ENCODE measurements at regions not wholly inside any gene's neighbourhood (a gene's known extent, or its start where the extent isn't known, plus 50 kb on each side); places are given as distances from the start of the nearest gene placed in this dataset.
"Not testable (repeated sequence)": the region's sequence is repeated elsewhere in the genome, so short reads cannot be mapped to it uniquely, and the experiment has no call there.

DNA sequence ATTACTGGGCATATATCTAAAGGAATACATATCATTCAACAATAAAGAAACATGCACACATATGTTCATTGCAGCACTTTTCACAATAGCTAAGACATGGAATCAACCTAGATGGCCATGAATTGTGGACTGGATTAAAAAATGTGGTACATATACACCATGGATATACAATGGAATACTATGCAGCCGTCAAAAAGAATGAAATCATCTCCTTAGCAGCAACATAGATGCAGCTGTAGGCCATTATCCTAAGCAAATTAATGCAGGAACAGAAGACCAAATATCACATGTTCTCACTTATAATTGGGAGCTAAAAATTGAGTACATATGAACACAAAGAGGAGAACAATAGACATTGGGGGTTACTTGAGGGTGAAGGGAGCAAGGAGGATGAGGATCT is 175.6 kb downstream of the POLR1F start:
- no peak for DNase-seq (ENCODE audit: low read depth)

DNA sequence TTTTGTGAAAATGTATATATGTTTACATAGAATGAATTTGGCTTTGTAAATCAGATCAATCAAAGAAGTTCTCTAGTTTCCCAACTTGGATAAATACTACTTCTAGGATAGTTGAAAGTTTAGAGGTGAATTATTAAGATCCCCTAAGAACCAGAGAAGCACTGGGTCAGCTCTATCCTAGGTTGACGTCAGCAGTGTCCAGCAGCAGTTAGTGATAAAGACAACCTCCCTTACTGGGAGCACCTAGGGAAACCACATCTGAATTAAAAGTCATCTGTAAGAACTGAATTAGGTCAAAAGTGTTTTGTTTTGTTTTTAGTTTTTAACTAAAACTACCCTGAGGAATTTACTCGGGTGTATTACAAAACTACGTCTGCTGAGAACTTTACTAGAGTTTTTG is 178.0 kb downstream of the POLR1F start:
- DNase-seq (ENCODE audit: low read depth), result no peak

DNA sequence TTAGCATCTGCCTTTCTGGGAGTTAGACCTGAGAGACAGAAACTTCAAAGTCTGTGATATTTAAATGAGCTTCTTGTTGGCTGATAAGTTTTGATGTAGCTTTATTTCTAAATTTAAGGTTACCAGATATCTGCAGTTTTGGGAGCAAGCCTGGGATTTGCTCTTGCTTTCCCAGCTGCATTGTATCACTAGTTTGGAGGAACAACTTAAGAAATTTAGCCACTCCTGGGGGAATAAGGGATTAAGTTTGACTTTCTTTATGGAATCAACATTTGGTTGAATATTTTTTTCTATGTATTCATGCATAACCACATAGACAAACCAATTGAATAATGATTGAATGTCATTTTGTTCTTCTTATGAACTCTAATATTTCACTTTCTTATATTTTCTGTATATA is 178.6 kb downstream of the POLR1F start:
- no peak for DNase-seq (ENCODE audit: low read depth)

DNA sequence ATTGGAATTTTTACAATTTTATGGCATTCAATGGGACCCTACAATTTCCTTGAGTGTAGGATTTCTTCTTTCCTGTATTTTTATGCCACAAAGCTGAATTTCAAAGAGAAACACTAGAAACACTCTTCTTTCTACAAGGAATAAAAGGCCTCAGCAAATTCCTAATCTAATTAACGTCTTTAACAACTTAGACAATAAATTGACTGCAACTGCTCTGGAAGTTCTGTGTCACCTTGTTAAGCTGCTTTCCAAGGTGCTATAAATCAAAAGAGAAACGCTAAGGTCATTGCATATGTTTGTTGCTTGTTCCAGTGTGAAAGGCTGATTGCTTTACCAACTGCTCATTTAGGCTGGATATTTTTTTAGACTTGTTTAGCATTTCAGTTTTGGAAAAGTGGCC is 182.2 kb downstream of the POLR1F start:
- DNase-seq (ENCODE audit: low read depth), result no peak

DNA sequence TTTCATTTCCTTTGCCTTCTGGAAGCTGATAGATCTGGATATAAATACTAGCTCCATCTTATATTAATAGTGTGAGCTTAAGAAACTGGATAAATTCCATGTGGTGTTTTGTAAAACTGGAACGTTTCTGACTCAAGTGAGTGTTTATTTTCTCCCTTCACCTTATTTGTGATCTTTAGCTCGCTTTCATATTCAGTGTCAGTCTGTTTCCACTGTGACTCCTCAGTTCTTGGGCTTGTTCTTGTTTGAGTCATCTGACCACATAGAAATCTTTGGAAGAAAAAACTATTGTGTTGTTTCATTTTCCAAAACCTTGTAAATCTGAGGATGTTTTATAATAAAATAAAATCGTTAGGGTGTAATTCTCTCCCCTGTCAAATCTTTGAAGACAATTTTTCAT is 186.4 kb downstream of the POLR1F start:
- DNase-seq (ENCODE audit: low read depth), result peak; percentile 76

DNA sequence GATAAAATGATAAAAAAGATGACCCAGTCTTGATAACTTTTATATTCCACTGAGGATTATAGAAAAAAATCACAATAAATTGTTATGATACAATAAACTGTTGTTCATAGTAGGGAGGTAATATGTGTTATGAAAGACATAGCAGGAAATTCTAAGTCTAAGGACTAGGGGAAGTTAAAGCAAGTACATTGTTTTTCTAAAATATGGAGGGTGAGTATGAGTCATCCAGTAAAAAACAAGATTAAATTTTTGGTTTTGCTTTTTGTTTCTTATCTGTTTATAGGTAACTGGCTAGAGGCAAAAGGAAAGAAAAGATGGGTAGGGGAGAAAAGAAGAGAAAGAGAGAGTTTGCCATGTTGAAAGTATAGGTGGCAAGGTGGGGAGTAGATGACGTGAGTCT is 188.4 kb downstream of the POLR1F start:
- DNase-seq (ENCODE audit: low read depth), result no peak

DNA sequence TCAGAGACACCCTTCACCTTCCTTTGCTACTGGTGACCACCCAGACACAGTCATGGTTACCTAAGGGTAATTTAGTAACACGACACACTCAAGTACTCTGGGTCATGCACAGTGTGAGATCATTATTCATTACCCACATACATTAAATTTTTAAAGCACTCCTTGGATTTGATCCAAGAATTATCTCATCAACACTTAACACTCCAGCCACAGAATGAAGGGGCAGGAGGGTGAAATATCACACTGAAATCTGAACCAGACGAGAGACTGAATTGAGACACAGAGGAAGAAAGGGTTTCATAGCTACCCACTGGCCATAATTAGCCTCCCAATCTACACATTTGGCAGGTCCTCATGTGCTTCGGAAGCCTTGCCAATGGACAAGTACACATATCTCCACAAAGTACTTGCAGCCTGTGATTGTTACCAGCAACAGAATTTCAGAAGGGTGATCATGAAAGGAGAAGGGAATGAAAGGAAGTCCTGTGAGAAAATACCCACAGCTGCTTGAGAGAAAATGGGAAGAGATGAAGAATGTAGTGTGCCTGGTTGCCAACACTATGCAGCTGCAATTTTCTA is 189.3 kb downstream of the POLR1F start:
- no peak for DNase-seq (ENCODE audit: low read depth)

DNA sequence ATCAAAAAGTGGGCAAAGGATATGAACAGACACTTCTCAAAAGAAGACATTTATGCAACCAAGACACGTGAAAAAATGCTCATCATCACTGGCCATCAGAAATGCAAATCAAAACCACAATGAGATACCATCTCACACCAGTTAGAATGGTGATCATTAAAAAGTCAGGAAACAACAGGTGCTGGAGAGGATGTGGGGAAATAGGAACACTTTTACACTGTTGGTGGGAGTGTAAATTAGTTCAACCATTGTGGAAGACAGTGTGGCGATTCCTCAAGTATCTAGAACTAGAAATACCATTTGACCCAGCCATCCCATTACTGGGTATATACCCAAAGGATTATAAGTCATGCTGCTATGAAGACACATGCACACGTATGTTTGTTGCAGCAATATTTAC is 191.3 kb downstream of the POLR1F start:
- DNase-seq (ENCODE audit: low read depth), result not testable (repeated sequence)

DNA sequence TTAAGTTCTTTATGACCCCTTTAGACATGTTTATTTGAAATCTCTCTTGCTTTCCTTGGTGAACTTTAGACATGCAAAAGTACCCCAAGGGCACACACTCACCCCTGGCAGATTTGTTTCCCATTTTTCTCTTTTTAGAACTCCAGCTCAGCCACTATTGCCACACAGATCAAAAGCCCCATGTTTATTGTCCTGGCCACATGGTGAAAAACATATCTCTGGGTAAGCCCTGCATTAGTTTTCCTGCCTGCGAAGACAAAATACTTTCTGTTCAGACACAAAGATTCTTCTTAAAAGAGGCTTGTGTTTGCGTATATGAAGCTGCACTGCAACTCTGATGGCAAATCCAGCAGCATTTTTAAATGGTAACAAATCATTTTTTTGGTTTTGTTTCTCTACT is 200.0 kb downstream of the POLR1F start:
- DNase-seq (ENCODE audit: low read depth), result peak; percentile 10

DNA sequence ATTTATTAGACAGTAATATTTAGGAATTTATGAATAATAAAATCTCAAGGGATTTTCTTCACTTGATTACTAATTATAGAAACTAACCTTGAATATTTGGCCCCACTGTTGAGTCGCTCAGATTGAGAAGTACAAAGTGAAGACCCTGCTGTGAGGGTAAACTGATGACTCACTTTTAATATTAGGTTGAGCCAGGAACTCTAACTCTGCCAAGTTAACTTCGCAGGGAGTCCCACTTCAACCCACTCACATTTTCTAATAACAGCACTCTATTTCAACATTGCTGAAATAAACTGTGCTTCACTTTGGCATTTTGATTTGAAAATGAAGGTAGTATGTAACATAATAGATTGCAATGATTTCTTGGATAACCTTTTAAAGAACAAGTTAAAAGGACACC is 200.7 kb downstream of the POLR1F start:
- no peak for DNase-seq (ENCODE audit: low read depth)

DNA sequence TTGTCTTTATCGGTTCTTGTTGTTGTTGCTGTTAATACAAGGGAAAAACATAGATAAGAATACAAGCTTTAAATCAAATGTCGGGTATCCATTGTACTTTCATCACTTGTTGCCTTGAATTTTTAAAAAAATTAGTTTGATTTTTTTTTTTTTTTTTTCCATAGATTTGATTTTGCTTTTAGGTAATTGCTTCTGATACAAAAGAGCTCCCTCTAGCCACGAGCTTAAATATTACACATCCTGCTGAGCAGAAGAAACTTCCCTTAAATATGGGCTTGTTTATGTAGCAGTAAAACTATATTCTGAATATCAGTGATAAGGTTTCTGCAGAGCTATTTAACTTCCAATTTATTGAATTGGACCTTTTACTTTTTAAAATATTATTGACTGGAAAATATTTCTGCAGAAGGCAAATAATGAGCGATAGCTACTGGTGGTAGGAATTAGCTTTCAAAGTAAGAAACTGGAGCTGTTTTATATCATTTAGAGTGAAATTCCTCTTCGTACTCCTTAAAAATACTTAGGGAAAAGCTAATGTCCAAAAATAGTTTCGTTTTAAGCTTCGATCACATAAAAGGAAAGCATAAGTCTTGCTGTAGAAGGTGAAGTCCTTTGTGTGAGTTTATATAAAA is 216.9 kb downstream of the POLR1F start:
- DNase-seq (ENCODE audit: low read depth), result peak; percentile 63

DNA sequence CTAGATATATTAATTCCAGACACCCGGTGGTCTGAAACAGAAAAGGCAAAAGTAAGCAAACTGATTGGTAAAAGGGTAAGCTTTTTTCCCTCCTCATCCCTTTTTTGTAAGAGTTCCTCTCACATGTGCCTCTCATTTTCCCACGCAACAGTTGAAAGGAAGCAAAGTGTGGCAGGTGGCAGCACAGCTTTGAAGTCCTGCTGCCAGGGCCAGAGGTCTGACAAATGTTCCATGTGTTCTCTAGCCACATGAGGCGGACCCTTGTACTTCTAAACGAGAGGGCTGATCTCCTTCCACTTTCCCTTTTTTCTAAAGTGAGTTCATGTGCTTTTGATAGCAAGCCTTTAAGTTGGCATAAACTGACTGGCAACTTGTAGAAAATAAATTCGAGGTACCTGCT is 217.5 kb downstream of the POLR1F start:
- no peak for DNase-seq (ENCODE audit: low read depth)

DNA sequence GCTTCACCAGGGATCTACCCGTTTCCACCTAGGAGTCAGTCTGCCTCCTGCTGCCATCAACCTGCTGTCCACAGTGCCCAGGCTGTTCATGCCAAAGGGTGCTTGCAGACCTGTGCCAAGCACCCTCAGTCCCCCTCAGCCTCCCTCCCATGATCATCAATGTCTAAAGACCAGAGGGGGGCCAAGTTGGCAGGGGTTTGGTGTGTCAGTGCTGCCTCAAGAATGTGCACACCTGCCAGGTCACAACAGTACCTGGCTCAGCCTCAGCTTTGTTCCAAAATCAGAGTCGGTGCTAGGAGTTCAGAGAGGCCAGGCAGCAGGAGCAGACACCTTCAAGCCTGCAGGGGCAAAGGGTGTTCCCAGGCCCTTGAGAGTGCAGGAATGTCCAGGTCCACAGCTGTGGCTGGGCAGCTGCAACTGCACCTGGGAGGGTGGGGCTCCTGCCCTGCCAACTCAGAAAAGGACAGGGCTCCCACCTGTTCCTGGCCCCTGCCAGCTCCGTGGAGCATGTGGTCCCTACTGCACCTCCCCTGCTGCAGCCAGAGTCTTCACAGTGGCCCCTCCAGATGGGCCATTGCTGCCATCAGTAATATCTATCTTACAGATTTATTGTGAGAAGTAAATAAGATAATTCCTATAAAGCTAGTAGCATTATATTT is 219.5 kb downstream of the POLR1F start:
- no peak for DNase-seq (ENCODE audit: low read depth)

DNA sequence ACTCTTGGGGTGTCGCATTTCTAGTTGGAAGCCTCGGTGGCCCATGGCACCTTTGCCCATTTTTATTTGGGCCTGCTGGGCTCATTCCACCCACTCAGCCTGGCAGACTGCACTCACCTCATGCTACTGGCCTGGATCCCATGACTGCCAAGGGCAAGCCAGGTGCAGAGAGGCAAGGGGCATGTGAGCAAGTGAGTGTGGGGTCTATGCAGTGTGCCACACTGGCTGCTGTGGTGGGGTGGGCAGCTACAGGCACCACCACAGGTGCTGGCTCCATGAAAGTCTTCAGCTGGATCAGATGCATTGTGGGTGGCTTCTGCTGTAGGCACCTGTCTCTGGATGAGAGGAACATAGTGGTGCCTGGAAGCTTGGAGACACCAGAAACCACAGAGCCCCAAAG is 220.8 kb downstream of the POLR1F start:
- DNase-seq (ENCODE audit: low read depth), result no peak

DNA sequence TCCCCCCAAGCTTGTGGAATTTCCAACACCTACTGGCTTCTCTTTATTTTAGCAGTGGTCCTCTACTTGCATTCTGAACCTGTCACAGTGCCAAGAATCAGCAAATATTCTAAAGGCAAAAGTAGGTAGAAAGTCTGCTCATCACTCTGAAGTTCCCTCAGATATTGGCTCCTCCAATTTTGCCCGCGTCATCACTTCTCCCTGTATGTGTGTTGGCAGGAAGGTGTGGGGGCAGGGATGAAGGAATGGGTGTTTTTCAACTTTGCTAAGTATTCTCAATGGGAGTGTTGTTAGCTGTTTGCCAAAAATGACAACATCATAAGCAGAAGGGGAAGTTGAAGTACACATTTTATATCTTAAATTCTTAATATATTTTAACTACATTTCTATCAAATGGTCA is 226.2 kb downstream of the POLR1F start:
- no peak for DNase-seq (ENCODE audit: low read depth)

DNA sequence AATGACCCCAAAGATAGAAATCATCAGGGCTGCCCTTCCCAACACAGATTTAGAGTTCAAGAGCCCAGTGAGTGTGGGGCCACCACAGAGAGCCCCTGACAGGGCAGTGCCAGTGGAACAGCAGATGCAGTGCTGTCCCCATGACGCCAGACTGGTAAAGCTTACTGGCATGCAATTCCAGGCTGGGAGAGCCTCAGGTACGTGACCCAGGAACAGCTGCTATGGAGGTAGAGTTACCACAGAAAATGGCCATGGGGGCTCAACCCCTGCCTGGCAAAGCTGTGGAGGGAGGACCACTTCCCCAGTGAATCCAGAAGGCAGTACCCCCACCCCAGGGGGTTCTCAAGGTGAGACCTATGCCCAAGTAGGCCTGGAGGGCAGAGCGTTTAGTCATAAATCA is 228.5 kb downstream of the POLR1F start:
- DNase-seq (ENCODE audit: low read depth), result no peak

DNA sequence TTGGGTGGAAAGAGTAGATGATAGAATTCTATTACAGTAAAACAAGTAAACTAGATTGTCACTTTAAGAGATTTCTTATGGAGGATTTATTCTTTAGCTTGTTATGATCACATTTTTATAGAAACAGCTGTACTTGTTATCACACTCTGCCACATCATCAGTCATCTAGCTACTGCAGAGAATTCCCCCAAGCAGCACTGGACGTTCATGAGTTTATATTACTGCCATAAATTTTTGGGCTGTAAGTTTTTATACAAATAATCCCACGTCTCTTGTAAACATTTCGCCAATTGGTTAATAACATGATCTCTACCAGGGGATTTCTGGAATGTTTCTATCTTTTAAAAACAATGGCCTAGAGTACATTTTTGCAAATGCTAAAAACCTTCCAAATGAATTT is 238.8 kb downstream of the POLR1F start:
- peak; percentile 1 for DNase-seq (ENCODE audit: low read depth)

DNA sequence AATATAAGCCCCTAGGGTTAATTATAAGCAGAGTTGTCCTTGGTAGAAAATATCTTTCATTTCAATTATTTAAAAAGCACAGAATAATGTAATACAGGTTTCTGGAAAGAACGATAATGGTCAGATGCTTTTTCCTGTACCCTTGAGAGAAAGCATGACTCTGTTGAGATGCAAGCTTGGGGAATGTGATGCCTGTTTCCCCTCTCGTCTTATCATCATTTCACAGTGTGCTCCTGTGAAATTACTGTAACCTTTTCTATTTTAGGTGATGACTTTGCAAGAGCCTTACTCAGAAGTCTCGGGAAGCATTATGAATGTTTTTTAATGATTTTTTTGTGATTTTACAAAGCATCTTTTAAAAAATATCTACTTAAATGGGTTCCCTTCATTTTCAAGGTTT is 243.0 kb downstream of the POLR1F start:
- DNase-seq (ENCODE audit: low read depth), result no peak

DNA sequence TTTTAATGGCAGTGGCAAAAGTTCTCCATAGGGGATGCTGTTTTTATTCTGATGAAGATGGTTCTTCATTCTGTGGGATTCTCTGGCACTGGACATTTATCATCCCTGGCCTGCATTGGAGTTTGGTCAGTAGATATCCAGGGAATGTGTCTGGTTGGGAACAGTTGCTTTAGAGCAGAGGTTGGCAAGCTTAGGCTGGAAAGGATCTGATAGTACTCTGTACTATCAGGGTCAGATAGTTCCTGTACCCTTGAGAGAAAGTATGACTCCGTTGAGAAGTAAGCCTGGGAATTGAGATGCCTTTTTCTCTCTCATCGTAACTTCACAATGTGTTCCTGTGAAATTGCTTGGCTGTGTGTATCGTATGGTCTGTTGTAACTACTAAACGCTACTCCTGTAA is 244.1 kb downstream of the POLR1F start:
- no peak for DNase-seq (ENCODE audit: low read depth)

DNA sequence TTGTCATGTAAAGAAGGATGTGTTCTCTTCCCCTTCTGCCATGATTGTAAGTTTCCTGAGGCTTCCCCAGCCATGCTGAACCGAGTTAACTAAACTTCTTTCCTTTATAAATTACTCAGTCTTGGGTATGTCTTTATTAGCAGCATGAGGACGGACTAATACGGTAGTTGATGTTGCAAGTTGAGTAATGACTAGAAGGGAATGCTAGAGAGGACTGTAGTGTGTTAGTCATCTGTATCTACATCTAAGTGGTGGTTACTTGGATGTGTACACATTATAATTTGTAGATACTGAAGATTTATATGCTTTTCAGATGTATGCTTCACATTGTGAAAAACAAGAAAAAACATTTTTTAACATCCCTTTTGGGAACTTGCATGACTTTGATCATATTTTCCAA is 244.6 kb downstream of the POLR1F start:
- DNase-seq (ENCODE audit: low read depth), result peak; percentile 10

DNA sequence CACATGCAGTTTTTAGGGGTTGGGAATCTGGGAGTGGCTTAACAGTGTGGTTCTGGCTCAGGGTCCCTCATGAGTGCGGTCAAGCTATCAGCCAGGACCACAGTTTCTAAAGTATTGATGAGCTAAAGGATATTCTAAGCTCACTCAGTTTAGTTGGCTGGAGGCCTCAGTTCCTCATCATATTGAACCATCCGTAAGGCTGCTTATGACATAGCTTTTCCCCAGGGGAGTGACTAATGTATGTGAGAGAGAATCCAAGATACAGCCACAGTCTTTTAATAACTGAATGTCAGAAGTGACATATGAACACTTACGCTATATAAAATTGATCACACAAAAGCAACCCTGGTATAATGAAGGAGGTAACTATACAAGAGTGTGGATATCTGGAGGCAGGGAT is 245.3 kb downstream of the POLR1F start:
- DNase-seq (ENCODE audit: low read depth), result no peak

DNA sequence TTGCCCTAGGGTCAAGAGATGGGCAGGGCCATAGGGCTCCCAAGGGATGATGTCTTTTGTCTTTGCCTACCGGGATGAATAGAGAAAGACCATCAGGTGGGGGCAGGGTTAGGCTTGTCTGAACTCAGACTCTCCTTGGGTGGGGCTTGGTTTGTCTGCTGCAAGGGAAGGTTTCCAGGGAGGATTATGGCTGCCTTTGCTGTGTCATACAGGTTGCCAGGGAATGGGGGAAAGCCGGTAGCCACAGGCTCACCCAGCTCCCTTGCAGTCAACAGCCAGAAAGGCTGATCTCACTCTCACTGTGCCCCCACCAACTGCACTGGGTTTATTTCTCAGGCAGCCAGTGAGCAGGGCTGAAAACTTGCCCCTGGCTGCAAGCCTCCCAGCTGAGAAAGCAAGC is 253.2 kb downstream of the POLR1F start:
- no peak for DNase-seq (ENCODE audit: low read depth)

DNA sequence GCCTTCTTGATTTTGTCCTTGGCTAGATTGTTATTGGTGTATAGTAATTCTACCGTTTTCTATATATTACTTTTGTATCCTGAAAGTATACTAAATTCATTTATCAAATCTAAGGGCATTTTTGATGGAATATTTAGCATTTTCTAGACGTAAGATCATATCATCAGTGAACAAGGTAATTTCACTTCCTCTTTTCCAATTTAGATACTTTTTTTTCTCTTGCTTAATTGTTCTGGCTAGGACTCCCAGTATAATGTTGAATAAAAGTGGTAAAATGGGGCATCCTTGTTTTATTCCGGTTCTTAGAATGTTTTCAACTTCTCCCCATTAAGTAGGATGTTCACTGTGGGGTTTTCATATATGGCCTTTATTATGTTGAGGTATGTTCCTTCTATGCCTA is 260.7 kb downstream of the POLR1F start:
- DNase-seq (ENCODE audit: low read depth), result no peak

All from ELR (cell line).